AG10803 (cell line): ENCODE measurements at regions not wholly inside any gene's neighbourhood (a gene's known extent, or its start where the extent isn't known, plus 50 kb on each side); places are given as distances from the start of the nearest gene placed in this dataset.

ENCODE experiments used
- DNase-seq: peaks from one replicate; pipeline ENCODE4 v3.0.0; 2010; ENCODE audit warnings: low read depth
- H3K4me3 ChIP-seq: 2 replicates; pipeline ENCODE4 v1.5.1; 2011; ENCODE audit warnings: mild to moderate bottlenecking, low read length, control low read depth
- TF ChIP-seq, protein P1 (sequence below): conservative IDR thresholded peaks from 2 replicates; pipeline ENCODE4 v1.5.1; 2011; ENCODE audit warnings: mild to moderate bottlenecking, low read length, control low read depth, inconsistent platforms

GRCh38 chr7:124443762-124444161, 321.8 kb downstream of the GPR37 start:
- TF ChIP-seq, protein P1, sequence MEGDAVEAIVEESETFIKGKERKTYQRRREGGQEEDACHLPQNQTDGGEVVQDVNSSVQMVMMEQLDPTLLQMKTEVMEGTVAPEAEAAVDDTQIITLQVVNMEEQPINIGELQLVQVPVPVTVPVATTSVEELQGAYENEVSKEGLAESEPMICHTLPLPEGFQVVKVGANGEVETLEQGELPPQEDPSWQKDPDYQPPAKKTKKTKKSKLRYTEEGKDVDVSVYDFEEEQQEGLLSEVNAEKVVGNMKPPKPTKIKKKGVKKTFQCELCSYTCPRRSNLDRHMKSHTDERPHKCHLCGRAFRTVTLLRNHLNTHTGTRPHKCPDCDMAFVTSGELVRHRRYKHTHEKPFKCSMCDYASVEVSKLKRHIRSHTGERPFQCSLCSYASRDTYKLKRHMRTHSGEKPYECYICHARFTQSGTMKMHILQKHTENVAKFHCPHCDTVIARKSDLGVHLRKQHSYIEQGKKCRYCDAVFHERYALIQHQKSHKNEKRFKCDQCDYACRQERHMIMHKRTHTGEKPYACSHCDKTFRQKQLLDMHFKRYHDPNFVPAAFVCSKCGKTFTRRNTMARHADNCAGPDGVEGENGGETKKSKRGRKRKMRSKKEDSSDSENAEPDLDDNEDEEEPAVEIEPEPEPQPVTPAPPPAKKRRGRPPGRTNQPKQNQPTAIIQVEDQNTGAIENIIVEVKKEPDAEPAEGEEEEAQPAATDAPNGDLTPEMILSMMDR: no peak
- no peak overlapping the region for H3K4me3 ChIP-seq

GRCh38 chr7:124440081-124440480, 325.5 kb downstream of the GPR37 start:
- no peak overlapping the region for H3K4me3 ChIP-seq
- no peak for DNase-seq
- TF ChIP-seq, protein P1: no peak

More at GRCh38 chr7:124443762-124444161, 321.8 kb downstream of the GPR37 start:
- DNase-seq: no peak

DNA sequence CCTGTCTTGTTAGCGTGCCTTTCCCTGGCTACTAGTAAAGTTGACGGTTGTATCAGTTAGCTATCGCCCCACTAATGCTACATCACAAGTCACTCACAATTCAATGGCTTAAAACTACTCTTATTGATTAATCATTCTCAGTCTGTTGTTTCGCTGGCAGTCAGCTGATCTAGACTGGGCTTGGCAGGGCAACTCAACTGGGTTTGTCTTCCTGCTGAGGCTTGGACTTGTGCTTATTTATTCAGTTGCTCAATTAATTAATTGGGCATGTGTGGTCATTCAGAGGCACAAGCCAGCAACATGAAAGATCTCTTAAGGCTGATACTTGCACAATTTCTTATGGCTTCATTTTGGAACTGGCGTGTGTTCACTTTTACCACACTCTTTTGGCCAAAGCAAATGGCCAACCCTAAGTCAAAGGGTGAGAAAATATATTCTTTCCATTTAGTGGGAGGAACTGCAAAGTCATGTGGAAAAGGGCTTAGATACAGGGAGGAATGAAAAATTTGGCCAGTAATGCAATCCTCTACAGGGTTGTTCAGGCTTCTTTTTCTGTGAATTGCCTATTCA, 333.5 kb downstream of the GPR37 start:
- TF ChIP-seq, protein P1: no peak
- H3K4me3 ChIP-seq: no peak overlapping the region
- DNase-seq: peak; percentile 5

GRCh38 chr7:124429923-124430322, 335.7 kb downstream of the GPR37 start:
- TF ChIP-seq, protein P1: no peak
- DNase-seq: no peak

DNA sequence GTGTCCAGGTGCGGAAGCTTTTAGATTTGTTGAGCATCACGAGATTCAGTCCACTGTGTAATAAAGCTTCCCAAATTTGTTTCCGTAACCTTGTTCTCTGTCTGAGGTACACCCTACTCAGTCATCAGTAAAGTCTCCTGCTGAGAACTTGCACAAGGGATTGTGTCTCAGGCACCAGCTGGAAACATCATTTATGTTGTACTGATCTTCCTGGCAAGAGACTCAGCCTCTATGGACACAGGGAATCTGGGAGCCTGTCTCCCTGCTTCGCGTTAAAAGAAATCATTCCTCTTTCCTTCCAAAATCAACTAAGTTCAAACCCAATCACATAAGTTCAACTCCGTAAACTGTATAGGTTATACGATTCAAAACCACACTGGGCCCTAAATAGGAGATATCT, 336.8 kb downstream of the GPR37 start:
- TF ChIP-seq, protein P1: no peak

More at GRCh38 chr7:124429923-124430322, 335.7 kb downstream of the GPR37 start:
- H3K4me3 ChIP-seq: no peak overlapping the region

DNA sequence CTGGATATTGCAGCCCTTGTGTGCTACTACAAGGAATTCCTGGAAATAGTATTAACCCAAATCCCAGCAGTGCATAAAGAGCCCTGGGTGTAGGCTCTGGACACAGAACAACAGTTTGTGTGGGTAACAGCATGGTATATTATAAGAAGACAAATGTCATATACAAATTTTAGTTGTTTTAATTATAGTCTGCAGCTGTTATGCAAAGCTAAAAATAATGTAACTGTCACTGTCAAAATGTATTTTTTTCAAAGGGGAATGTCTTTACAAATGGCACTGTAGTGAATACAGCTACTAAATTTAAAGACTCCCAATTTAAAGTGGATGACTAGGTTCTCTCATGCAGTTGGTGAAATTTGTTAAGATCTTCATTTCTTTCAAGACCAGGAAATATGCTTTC, 339.0 kb downstream of the GPR37 start:
- H3K4me3 ChIP-seq: no peak overlapping the region
- TF ChIP-seq, protein P1: no peak
- no peak for DNase-seq

More for the DNA sequence above, 336.8 kb downstream of the GPR37 start:
- no peak for DNase-seq
- no peak overlapping the region for H3K4me3 ChIP-seq

DNA sequence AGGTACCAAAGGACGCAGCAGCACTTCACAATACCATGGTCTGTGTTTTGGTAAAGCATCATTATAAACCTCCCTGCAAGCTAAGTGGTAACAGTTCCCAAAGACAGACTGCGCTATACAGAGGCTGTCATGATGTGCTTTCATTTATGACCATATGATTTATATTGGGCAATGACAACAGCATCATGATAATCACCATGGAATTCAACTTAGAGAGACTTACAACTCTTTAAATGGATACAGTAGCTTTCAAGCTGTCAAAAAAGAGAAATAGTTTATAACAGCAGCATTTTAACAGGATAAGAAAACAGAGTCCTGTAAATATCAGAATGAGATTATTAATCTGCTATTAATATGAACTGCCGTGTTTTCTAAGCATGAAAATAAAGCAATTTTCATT, 341.7 kb downstream of the GPR37 start:
- TF ChIP-seq, protein P1: no peak
- no peak overlapping the region for H3K4me3 ChIP-seq
- no peak for DNase-seq
